Muscle of leg (tissue), 3 donors: ENCODE measurements at regions not wholly inside any gene's neighbourhood (a gene's known extent, or its start where the extent isn't known, plus 50 kb on each side); places are given as distances from the start of the nearest gene placed in this dataset.

Experiments
- DNase-seq: peaks from one replicate; pipeline ENCODE4 v3.0.0; 2013
- H3K27ac ChIP-seq: one replicate; pipeline ENCODE4 v1.5.1; 2013; ENCODE audit warnings: mild to moderate bottlenecking, low read length, control low read depth
- H3K27me3 ChIP-seq: one replicate; pipeline ENCODE4 v1.6.1; 2013; ENCODE audit warnings: low read length; ENCODE audit not compliant: control insufficient read depth, insufficient read depth
- H3K36me3 ChIP-seq: one replicate; pipeline ENCODE4 v1.6.1; 2013; ENCODE audit warnings: low read length; ENCODE audit not compliant: control insufficient read depth, insufficient read depth
- H3K4me1 ChIP-seq: one replicate; pipeline ENCODE4 v1.6.1; 2013; ENCODE audit warnings: low read length; ENCODE audit not compliant: control insufficient read depth, insufficient read depth
- H3K4me3 ChIP-seq: one replicate; pipeline ENCODE4 v1.5.1; 2013; ENCODE audit warnings: low read length, control low read depth
- H3K9me3 ChIP-seq: replicated peaks from 2 replicates; pipeline ENCODE4 v1.6.1; 2013; ENCODE audit warnings: low read depth, low read length; ENCODE audit not compliant: control insufficient read depth
- WGBS: methylation state at CpG from one replicate; pipeline ENCODE4 v1.1.5; 2013; ENCODE audit warnings: missing lambda C conversion rate; ENCODE audit not compliant: insufficient coverage; 5-methylcytosine and 5-hydroxymethylcytosine counted together

DNA sequence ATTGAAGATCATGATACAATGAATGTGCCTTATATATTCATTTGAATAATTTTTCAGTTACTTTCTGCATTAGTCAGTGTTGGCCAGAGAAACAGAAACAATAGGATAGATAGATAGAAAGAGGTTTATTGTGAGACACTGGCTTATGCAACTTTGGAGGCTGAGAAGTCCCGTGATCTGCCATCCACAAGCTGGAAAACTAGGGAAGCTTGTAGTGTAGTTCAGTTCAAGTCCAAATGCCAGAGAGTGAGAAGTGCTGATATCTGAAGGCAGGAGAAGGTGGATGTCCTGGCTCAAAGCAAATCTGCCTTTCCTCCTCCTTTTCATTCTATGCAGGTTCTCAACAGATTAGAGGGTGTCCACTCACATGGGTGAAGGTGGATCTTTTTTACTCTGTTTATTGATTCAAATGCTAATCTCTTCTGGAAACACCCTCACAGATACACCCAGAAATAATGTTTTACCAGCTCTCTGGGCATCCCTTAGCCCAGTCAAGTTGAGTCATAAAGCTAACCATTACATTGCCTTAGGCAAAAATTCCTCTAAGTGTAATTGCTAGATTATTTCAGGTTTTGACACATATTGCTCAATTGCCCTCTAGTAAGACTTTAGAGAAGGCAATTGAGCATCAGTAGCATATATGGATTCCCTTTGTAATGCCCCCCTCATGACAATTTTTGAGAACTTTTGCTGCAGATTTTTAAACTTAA lies 341.4 kb downstream of the LPIN1 start:
- Histone ChIP-seq H3K27ac (no peak overlapping the region), H3K27me3 (no peaks in the 10 kb centered on the region), H3K4me1 (no peaks in the 10 kb centered on the region), H3K9me3 (no peaks in the 10 kb centered on the region), H3K36me3 (no peaks in the 10 kb centered on the region), H3K4me3 (no peak overlapping the region)
- 91% methylated on average over 1 of the region's 1 CpG for WGBS
- DNase-seq, result no peak

DNA sequence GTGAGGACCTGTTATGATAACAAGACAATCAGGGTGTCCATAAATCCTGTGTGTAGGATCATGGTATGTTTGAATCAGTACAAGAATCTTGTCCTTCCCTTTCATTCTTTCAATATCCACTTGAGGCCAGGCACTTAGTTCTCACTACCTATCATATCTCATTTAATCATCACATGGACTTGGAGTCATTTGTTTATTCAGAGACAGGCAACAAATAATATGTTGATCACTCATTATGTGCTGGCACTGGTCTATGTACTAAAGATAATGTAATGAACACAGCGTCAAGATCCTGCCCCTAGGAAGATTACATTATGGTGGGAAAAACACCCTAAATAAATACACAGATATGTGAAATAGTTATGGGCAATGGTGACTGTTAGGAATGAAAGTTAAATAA lies 342.6 kb downstream of the LPIN1 start:
- Histone ChIP-seq H3K27me3 (no peaks in the 10 kb centered on the region), H3K4me1 (no peaks in the 10 kb centered on the region), H3K27ac (no peak overlapping the region), H3K9me3 (no peaks in the 10 kb centered on the region), H3K36me3 (no peaks in the 10 kb centered on the region), H3K4me3 (no peak overlapping the region)
- no peak for DNase-seq
- no CpG with 5 or more reads among the region's 1 CpG for WGBS

GRCh38 chr2:12089496-12089895 lies 343.1 kb downstream of the LPIN1 start:
- H3K36me3 ChIP-seq, result no peaks in the 10 kb centered on the region
- no peaks in the 10 kb centered on the region for H3K27me3 ChIP-seq
- no peaks in the 10 kb centered on the region for H3K4me1 ChIP-seq
- 76% methylated on average over 7 of the region's 7 CpGs for WGBS
- H3K27ac ChIP-seq, result no peak overlapping the region
- no peak overlapping the region for H3K4me3 ChIP-seq
- H3K9me3 ChIP-seq, result no peaks in the 10 kb centered on the region
- DNase-seq, result no peak

GRCh38 chr2:12090072-12090471 lies 343.6 kb downstream of the LPIN1 start:
- DNase-seq, result no peak
- no peaks in the 10 kb centered on the region for H3K36me3 ChIP-seq
- WGBS, result no CpG with 5 or more reads among the region's 3 CpGs
- H3K4me3 ChIP-seq, result no peak overlapping the region
- no peak overlapping the region for H3K27ac ChIP-seq
- H3K27me3 ChIP-seq, result no peaks in the 10 kb centered on the region
- H3K9me3 ChIP-seq, result no peaks in the 10 kb centered on the region
- no peaks in the 10 kb centered on the region for H3K4me1 ChIP-seq

DNA sequence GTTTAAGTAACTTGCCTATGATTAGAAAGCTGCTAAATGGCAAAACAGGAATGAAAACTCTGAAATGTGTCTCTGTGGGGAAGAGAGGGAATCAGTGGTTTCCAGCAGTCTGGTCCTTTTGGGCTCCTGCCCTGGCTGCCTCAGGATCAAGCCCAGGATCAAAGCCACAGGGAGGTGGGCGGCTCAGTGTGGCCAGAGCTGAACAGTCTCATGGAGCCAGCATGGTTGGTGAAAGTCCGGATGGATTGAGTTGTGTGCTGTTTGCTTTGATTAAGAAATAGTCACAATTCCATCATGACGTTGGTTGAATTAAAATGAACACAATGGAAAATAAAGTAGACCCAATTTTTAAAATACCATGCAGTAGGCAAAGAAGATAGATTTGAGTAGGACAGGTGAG lies 344.2 kb downstream of the LPIN1 start:
- no peaks in the 10 kb centered on the region for H3K9me3 ChIP-seq
- no peak for DNase-seq
- 80% methylated on average over 1 of the region's 3 CpGs for WGBS
- no peaks in the 10 kb centered on the region for H3K27me3 ChIP-seq
- no peak overlapping the region for H3K27ac ChIP-seq
- no peak overlapping the region for H3K4me3 ChIP-seq
- H3K36me3 ChIP-seq, result no peaks in the 10 kb centered on the region
- H3K4me1 ChIP-seq, result no peaks in the 10 kb centered on the region

GRCh38 chr2:12091201-12091806 lies 344.9 kb downstream of the LPIN1 start:
- Histone ChIP-seq H3K4me1 (no peaks in the 10 kb centered on the region), H3K27me3 (no peaks in the 10 kb centered on the region), H3K27ac (no peak overlapping the region), H3K9me3 (no peaks in the 10 kb centered on the region), H3K4me3 (no peak overlapping the region), H3K36me3 (no peaks in the 10 kb centered on the region)
- no CpG with 5 or more reads among the region's 4 CpGs for WGBS
- DNase-seq, result no peak

DNA sequence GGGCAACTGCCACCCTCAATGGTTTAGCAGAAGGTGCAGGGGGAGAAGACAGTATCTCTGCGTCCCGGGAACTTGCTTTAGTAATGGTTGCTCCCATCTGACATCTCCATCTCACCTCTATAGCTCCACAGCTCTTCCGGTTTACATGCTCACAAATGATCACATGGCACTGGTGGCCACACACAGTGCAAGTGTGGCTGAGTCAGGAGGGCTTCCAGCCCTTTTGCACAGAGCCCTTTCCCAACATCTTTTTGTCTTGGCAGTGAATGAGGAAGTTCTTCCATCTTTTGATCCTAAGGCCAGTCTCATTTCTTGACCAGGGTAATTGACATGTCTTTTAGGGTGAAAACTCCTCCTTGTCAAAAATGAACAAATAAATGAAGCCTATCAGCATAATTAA lies 347.7 kb downstream of the LPIN1 start:
- no peaks in the 10 kb centered on the region for H3K27me3 ChIP-seq
- H3K4me3 ChIP-seq, result no peak overlapping the region
- H3K9me3 ChIP-seq, result no peaks in the 10 kb centered on the region
- no peaks in the 10 kb centered on the region for H3K4me1 ChIP-seq
- WGBS, result no CpG with 5 or more reads among the region's 3 CpGs
- no peaks in the 10 kb centered on the region for H3K36me3 ChIP-seq
- no peak overlapping the region for H3K27ac ChIP-seq
- no peak for DNase-seq

DNA sequence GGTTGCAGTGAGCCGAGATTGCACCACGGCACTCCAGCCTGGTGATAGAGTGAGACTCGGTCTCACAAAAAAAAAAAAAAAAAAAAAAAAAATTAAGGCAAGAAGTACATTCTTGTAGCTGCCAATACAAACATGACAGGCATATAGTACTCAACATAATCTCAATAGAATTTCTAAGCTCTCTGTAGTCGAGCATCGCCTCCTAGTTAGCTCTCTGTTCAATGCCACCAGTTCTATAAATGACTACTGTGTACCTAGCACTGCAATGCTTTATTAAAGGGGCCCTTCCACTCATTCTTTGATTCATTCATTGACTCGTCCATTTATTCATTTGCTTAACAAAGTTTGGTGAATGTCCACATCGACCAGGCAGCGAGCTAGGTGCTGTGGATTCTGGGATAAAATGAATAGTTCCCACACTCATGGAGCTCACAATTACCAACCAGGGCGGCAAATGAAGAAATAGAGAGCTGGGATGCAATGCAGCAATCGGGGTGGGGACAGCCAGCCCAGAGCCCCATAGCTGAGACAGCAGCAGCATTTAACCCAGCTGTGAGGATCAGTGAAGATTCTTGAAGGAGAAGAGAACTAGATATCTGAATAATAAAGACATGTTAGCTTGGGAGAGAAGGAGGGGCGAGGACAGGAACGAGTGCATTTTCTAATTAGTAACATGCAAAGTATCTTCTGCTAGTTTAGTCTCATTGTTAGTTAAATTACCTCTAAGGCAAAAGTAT lies 349.8 kb downstream of the LPIN1 start:
- Histone ChIP-seq H3K27me3 (no peaks in the 10 kb centered on the region), H3K27ac (no peak overlapping the region), H3K4me3 (no peak overlapping the region), H3K36me3 (no peaks in the 10 kb centered on the region), H3K9me3 (no peaks in the 10 kb centered on the region), H3K4me1 (peaks cover 2% of the 10 kb centered on the region)
- 83% methylated on average over 2 of the region's 12 CpGs for WGBS
- no peak for DNase-seq

DNA sequence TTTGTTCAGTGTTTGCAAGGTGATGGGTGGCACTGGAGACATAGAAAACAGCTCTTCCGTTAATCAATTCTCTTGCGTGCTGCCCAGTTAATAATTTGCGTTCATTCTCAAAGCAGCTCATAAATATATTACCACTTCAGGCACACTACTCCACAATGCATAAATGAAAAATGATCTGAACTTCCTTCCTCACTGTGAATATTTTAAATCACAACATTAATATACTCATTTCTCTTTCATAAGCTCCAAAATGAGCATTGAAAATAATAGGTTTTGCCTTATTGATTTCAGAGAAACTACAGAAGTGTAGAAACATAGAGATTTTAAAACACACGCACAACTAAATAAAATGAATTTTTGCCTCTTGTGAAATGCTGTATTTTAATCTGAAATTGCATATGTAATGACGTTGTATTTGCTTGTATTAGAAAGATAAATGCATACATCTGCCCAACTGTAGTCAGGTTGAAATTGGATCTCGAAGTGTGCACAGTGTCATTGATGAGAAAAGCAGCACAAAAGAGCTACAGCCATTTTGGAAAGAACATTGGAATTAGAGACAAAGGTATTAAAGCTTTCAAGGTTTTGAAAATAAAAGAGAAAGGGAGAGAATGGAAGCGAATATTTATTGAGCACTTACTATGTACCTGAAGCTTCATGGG lies 350.5 kb downstream of the LPIN1 start:
- Histone ChIP-seq H3K27ac (no peak overlapping the region), H3K27me3 (no peaks in the 10 kb centered on the region), H3K4me3 (no peak overlapping the region), H3K36me3 (no peaks in the 10 kb centered on the region), H3K4me1 (peaks cover 2% of the 10 kb centered on the region), H3K9me3 (no peaks in the 10 kb centered on the region)
- WGBS, result 82% methylated on average over 3 of the region's 7 CpGs
- no peak for DNase-seq

- WGBS, result 75% methylated on average over 2 of the region's 7 CpGs
Measured at GRCh38 chr2:12097859-12098258, 351.4 kb downstream of the LPIN1 start.

More at GRCh38 chr2:12097859-12098258, 351.4 kb downstream of the LPIN1 start:
- Histone ChIP-seq H3K27me3 (no peaks in the 10 kb centered on the region), H3K27ac (no peak overlapping the region), H3K4me1 (peaks cover 2% of the 10 kb centered on the region), H3K36me3 (no peaks in the 10 kb centered on the region), H3K4me3 (no peak overlapping the region), H3K9me3 (no peaks in the 10 kb centered on the region)
- no peak for DNase-seq
